Gastroesophageal sphincter (tissue), 4 donors: ENCODE measurements at regions not wholly inside any gene's neighbourhood (a gene's known extent, or its start where the extent isn't known, plus 50 kb on each side); places are given as distances from the start of the nearest gene placed in this dataset.

Experiments
- ATAC-seq: fragments of 150-250 bp; one replicate; pipeline ENCODE4 v1.9.1; 2016; ENCODE audit warnings: mild to moderate bottlenecking, moderate library complexity
- H3K27ac ChIP-seq, 4 donors: fragments of 200-600 bp; sonication (generic) in 3 of 4; 1 replicate in 3 of 4; 2 replicates in 1 of 4; pipeline ENCODE4 v1.5.1; 2016 to 2019
- H3K27me3 ChIP-seq: fragments of 200-600 bp; sonication (generic); one replicate; pipeline ENCODE4 v1.5.1; 2019
- H3K36me3 ChIP-seq, 2 donors: fragments of 200-600 bp; sonication (generic); one replicate each; pipeline ENCODE4 v1.5.1; 2019; ENCODE audit warnings: control low read depth in 1 of 2
- H3K4me1 ChIP-seq, 3 donors: fragments of 200-600 bp; sonication (generic); 1 replicate in 2 of 3; 2 replicates in 1 of 3; pipeline ENCODE4 v1.5.1; 2016 to 2019; ENCODE audit warnings: control low read depth in 2 of 3
- H3K4me3 ChIP-seq, 2 donors: fragments of 200-600 bp; sonication (generic); one replicate each; pipeline ENCODE4 v1.5.1; 2019; ENCODE audit warnings: mild to moderate bottlenecking in 1 of 2, moderate library complexity in 1 of 2
- H3K9me3 ChIP-seq, 3 donors: fragments of 200-600 bp; sonication (generic); one replicate each; pipeline ENCODE4 v1.5.1; 2017 to 2019; ENCODE audit warnings: control low read depth in 2 of 3
- CTCF ChIP-seq, 4 experiments: fragments of 200-600 bp in 2 of 4; fragments of 450-650 bp in 2 of 4; sonication (generic) in 1 of 4; IDR thresholded peaks; one replicate each; pipeline ENCODE4 v1.5.1; 2017 to 2019; ENCODE audit warnings: antibody characterized with exemption in 4 of 4, mild to moderate bottlenecking in 2 of 4, moderate library complexity in 2 of 4
- EP300 ChIP-seq: sonication (generic); formaldehyde crosslinking; IDR thresholded peaks from one replicate; pipeline ENCODE4 v1.6.1; 2017; ENCODE audit warnings: antibody characterized with exemption, mild to moderate bottlenecking
- POLR2A ChIP-seq, 2 donors: fragments of 450-650 bp; IDR thresholded peaks; one replicate each; pipeline ENCODE4 v1.6.1; 2017; ENCODE audit warnings: antibody characterized with exemption in 2 of 2, mild to moderate bottlenecking in 2 of 2, moderate library complexity in 1 of 2
- POLR2AphosphoS5 ChIP-seq: sonication (generic); formaldehyde crosslinking; IDR thresholded peaks from one replicate; pipeline ENCODE4 v1.6.1; 2017; ENCODE audit warnings: antibody characterized with exemption
- WGBS, 2 donors: methylation state at CpG; one replicate each; pipeline ENCODE4 v1.1.5; 2018; ENCODE audit warnings: low coverage in 1 of 2; 5-methylcytosine and 5-hydroxymethylcytosine counted together

GRCh38 chr2:66903183-66903582 lies 468.3 kb downstream of the MEIS1 start:
- WGBS, 2 donors: 100% methylated on average over 1 of the region's 1 CpG
- TF ChIP-seq EP300: no peak
- no peak for TF ChIP-seq CTCF (IDR thresholded peaks at IDR 0.05)
- no peak for TF ChIP-seq POLR2A (IDR thresholded peaks at IDR 0.05)
- TF ChIP-seq POLR2AphosphoS5: no peak
- Histone ChIP-seq H3K9me3 (no peaks in the 10 kb centered on the region), H3K27ac (no peak overlapping the region), H3K36me3 (no peaks in the 10 kb centered on the region), H3K27me3 (no peaks in the 10 kb centered on the region), H3K4me3 (no peak overlapping the region), H3K4me1 (peaks cover 0 to 6% (median 0%) of the 10 kb centered on the region in 3 donors)
- ATAC-seq: no peak

GRCh38 chr2:66903745-66904465 lies 469.0 kb downstream of the MEIS1 start:
- whole genome bisulfite sequencing, 2 donors: 94 to 100% methylated on average over 9 of the region's 9 CpGs
- no peak for ATAC-seq
- TF ChIP-seq POLR2AphosphoS5 (no peak), EP300 (no peak), POLR2A (IDR thresholded peaks at IDR 0.05) (no peak), CTCF (IDR thresholded peaks at IDR 0.05) (no peak)

GRCh38 chr2:66915237-66915636 lies 480.3 kb downstream of the MEIS1 start:
- ATAC-seq: no peak

More at GRCh38 chr2:66903745-66904465, 469.0 kb downstream of the MEIS1 start:
- Histone ChIP-seq H3K36me3 (no peaks in the 10 kb centered on the region), H3K4me1 (no peaks in the 10 kb centered on the region), H3K4me3 (no peak overlapping the region), H3K9me3 (no peaks in the 10 kb centered on the region), H3K27me3 (no peaks in the 10 kb centered on the region), H3K27ac (no peak overlapping the region)

GRCh38 chr2:66919286-66919685 lies 477.8 kb upstream of the ETAA1 start:
- 61 to 83% methylated on average over 1 of the region's 1 CpG for WGBS, 2 donors
- ATAC-seq: no peak

More at GRCh38 chr2:66915237-66915636, 480.3 kb downstream of the MEIS1 start:
- H3K27ac ChIP-seq: no peak overlapping the region
- TF ChIP-seq CTCF (IDR thresholded peaks at IDR 0.05): no peak
- no peak for TF ChIP-seq POLR2AphosphoS5
- TF ChIP-seq POLR2A (IDR thresholded peaks at IDR 0.05): no peak
- TF ChIP-seq EP300: no peak
- H3K4me3 ChIP-seq: no peak overlapping the region
- H3K27me3 ChIP-seq: no peaks in the 10 kb centered on the region
- no peaks in the 10 kb centered on the region for H3K36me3 ChIP-seq
- WGBS, 2 donors: 70 to 73% methylated on average over 2 of the region's 2 CpGs
- H3K4me1 ChIP-seq: no peaks in the 10 kb centered on the region
- no peaks in the 10 kb centered on the region for H3K9me3 ChIP-seq

More at GRCh38 chr2:66919286-66919685, 477.8 kb upstream of the ETAA1 start:
- Histone ChIP-seq H3K36me3 (no peaks in the 10 kb centered on the region), H3K27ac (no peak overlapping the region), H3K4me3 (no peak overlapping the region), H3K4me1 (no peaks in the 10 kb centered on the region), H3K9me3 (no peaks in the 10 kb centered on the region), H3K27me3 (no peaks in the 10 kb centered on the region)
- TF ChIP-seq CTCF (IDR thresholded peaks at IDR 0.05): no peak
- no peak for TF ChIP-seq POLR2AphosphoS5
- TF ChIP-seq POLR2A (IDR thresholded peaks at IDR 0.05): no peak
- TF ChIP-seq EP300: no peak
